Suprapubic skin (tissue), 4 donors: ENCODE measurements at regions not wholly inside any gene's neighbourhood (a gene's known extent, or its start where the extent isn't known, plus 50 kb on each side); places are given as distances from the start of the nearest gene placed in this dataset.
A peak's percentile ranks its signal among the peaks of the same experiment; 100 is the strongest.

Experiments used
- DNase-seq, 2 donors: peaks; one replicate each; pipeline ENCODE4 v3.0.0-alpha.2; 2019; ENCODE audit warnings: low spot score in 2 of 2
- H3K27ac ChIP-seq: fragments of 200-600 bp; sonication (generic); one replicate; pipeline ENCODE4 v1.5.1; 2019
- H3K27me3 ChIP-seq: fragments of 200-600 bp; sonication (generic); one replicate; pipeline ENCODE4 v1.5.1; 2019
- H3K36me3 ChIP-seq: fragments of 200-600 bp; sonication (generic); one replicate; pipeline ENCODE4 v1.5.1; 2019
- H3K4me1 ChIP-seq: fragments of 200-600 bp; sonication (generic); one replicate; pipeline ENCODE4 v1.5.1; 2019
- H3K4me3 ChIP-seq: fragments of 200-600 bp; sonication (generic); one replicate; pipeline ENCODE4 v1.5.1; 2019; ENCODE audit warnings: mild to moderate bottlenecking
- H3K9me3 ChIP-seq: fragments of 200-600 bp; sonication (generic); one replicate; pipeline ENCODE4 v1.5.1; 2019
- CTCF ChIP-seq, 2 donors: fragments of 200-600 bp in 1 of 2; fragments of 450-650 bp in 1 of 2; sonication (generic) in 1 of 2; IDR thresholded peaks; one replicate each; pipeline ENCODE4 v1.5.1; 2016 to 2019; ENCODE audit warnings: antibody characterized with exemption in 2 of 2, mild to moderate bottlenecking in 1 of 2, moderate library complexity in 1 of 2
- EP300 ChIP-seq: sonication (generic); formaldehyde crosslinking; IDR thresholded peaks from one replicate; pipeline ENCODE4 v1.6.1; 2017; ENCODE audit warnings: antibody characterized with exemption
- POLR2A ChIP-seq, 2 donors: fragments of 450-650 bp; IDR thresholded peaks; one replicate each; pipeline ENCODE4 v1.6.1; 2017; ENCODE audit warnings: antibody characterized with exemption in 2 of 2, mild to moderate bottlenecking in 2 of 2, moderate library complexity in 2 of 2
- POLR2AphosphoS5 ChIP-seq, 3 donors: sonication (generic); formaldehyde crosslinking; IDR thresholded peaks; one replicate each; pipeline ENCODE4 v1.6.1; 2017; ENCODE audit warnings: antibody characterized with exemption in 3 of 3
- WGBS: methylation state at CpG from one replicate; pipeline ENCODE4 v1.1.5; 2018; 5-methylcytosine and 5-hydroxymethylcytosine counted together

GRCh38 chr17:17413215-17413792 lies 63.5 kb upstream of the MED9 start:
- peaks cover 45% of the 10 kb centered on the region for H3K4me1 ChIP-seq
- no peak for DNase-seq
- no peaks in the 10 kb centered on the region for H3K9me3 ChIP-seq
- H3K36me3 ChIP-seq: no peaks in the 10 kb centered on the region
- TF ChIP-seq POLR2AphosphoS5 (IDR thresholded peaks at IDR 0.05) (peak in 1 of 3 donors; percentile 11), EP300 (no peak)
- H3K27ac ChIP-seq: peak overlapping the region; percentile 91
- H3K4me3 ChIP-seq: peak overlapping the region; percentile 32
- WGBS: 66% methylated on average over 6 of the region's 6 CpGs
- no peaks in the 10 kb centered on the region for H3K27me3 ChIP-seq

DNA sequence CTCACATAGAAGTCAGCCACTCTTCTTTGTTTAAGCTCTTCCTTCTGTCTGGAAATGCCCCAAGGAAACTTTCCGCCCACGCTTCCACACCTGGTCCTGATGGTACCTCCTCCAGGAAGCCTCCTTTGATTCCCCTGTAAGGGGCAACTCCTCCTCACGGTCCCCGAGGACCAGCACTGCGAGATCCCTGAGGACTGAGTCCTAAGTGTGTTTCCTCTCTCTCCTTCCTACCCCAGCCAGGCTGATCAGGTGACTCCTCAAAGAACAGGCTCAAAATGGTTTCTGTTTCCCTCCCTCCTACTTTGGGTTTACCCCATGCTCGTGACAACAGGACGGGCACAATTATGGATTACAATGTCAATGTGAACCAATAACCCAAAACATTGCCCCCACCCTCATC lies 63.0 kb upstream of the MED9 start:
- H3K36me3 ChIP-seq: no peaks in the 10 kb centered on the region
- peak overlapping the region; percentile 32 for H3K4me3 ChIP-seq
- peak overlapping the region; percentile 91 for H3K27ac ChIP-seq
- no peaks in the 10 kb centered on the region for H3K9me3 ChIP-seq
- no peak for DNase-seq
- TF ChIP-seq POLR2A (IDR thresholded peaks at IDR 0.05) (no peak), POLR2AphosphoS5 (IDR thresholded peaks at IDR 0.05) (no peak)
- no peaks in the 10 kb centered on the region for H3K27me3 ChIP-seq
- 25% methylated on average over 7 of the region's 7 CpGs for WGBS
- peaks cover 46% of the 10 kb centered on the region for H3K4me1 ChIP-seq

DNA sequence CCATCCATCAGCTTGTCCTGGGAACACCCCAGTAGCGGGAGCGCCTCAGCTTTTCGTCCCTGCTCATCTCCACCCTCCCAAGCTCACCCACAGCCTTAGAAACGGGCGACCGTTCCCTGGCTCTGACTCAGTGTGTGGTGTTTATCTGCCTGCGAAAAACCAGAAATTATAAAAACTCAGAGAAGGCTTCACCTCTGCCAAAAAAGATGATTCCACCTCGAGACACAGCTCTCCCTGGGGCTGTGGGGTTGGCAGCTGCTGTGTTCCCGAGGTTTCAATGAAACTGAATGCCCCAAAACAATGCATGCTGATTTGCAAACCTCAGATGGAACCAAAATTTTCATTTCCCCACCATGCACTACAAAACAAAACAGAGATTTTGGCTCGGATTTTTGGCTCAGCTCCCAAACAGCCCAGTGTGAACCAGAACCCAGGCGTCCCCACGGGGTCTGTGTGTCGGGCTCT lies 62.4 kb upstream of the MED9 start:
- no peak for TF ChIP-seq CTCF (IDR thresholded peaks at IDR 0.05)
- no peak for TF ChIP-seq EP300
- no peak for TF ChIP-seq POLR2A (IDR thresholded peaks at IDR 0.05)
- TF ChIP-seq POLR2AphosphoS5 (IDR thresholded peaks at IDR 0.05): no peak

DNA sequence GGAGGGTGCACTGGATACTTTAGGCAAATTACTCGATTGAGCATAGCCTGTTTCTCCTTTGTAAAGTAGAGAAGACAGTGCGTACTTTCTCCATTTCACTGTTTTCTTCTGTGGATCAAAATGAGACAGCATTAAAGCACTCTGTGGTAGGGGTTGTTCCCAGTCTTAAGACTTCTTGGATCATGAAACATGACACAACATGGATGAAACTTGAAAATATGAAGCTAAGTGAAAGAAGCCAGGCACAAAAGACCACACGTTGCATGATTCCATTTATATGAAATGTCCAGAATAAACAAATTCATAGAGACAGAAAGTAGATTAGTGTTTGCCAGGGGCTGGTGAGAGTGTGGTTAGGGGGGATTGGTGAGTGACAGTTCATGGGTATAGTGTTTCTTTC lies 61.8 kb upstream of the MED9 start:
- no peaks in the 10 kb centered on the region for H3K36me3 ChIP-seq
- peak overlapping the region; percentile 91 for H3K27ac ChIP-seq
- TF ChIP-seq POLR2AphosphoS5 (IDR thresholded peaks at IDR 0.05) (no peak), EP300 (no peak), CTCF (IDR thresholded peaks at IDR 0.05) (no peak), POLR2A (IDR thresholded peaks at IDR 0.05) (no peak)
- H3K27me3 ChIP-seq: no peaks in the 10 kb centered on the region
- peaks cover 58% of the 10 kb centered on the region for H3K4me1 ChIP-seq
- no peaks in the 10 kb centered on the region for H3K9me3 ChIP-seq
- DNase-seq: no peak
- H3K4me3 ChIP-seq: no peak overlapping the region
- WGBS: 83% methylated on average over 3 of the region's 3 CpGs

More for the DNA sequence above, 62.4 kb upstream of the MED9 start:
- Histone ChIP-seq H3K9me3 (no peaks in the 10 kb centered on the region), H3K4me3 (peak overlapping the region; percentile 32), H3K27me3 (no peaks in the 10 kb centered on the region), H3K27ac (peak overlapping the region; percentile 91), H3K4me1 (peaks cover 51% of the 10 kb centered on the region), H3K36me3 (no peaks in the 10 kb centered on the region)
- 20% methylated on average over 13 of the region's 13 CpGs for WGBS
- DNase-seq: peak in 1 of 2 donors; percentile 86

- no peak for TF ChIP-seq CTCF (IDR thresholded peaks at IDR 0.05)
- no peak for TF ChIP-seq POLR2A (IDR thresholded peaks at IDR 0.05)
- peaks cover 62% of the 10 kb centered on the region for H3K4me1 ChIP-seq
Observed at GRCh38 chr17:17416007-17416399, 60.8 kb upstream of the MED9 start.

GRCh38 chr17:17416400-17417360 lies 60.1 kb upstream of the MED9 start:
- peaks cover 62% of the 10 kb centered on the region for H3K4me1 ChIP-seq

More at GRCh38 chr17:17416007-17416399, 60.8 kb upstream of the MED9 start:
- H3K27ac ChIP-seq: peak overlapping the region; percentile 78
- no peak for DNase-seq
- no peaks in the 10 kb centered on the region for H3K36me3 ChIP-seq
- H3K9me3 ChIP-seq: no peaks in the 10 kb centered on the region
- no peak overlapping the region for H3K4me3 ChIP-seq
- 76% methylated on average over 2 of the region's 2 CpGs for WGBS
- no peaks in the 10 kb centered on the region for H3K27me3 ChIP-seq

More at GRCh38 chr17:17416400-17417360, 60.1 kb upstream of the MED9 start:
- Histone ChIP-seq H3K27me3 (no peaks in the 10 kb centered on the region), H3K27ac (peak overlapping the region; percentile 78), H3K4me3 (no peak overlapping the region), H3K36me3 (no peaks in the 10 kb centered on the region), H3K9me3 (no peaks in the 10 kb centered on the region)
- TF ChIP-seq EP300 (no peak), POLR2A (IDR thresholded peaks at IDR 0.05) (no peak), POLR2AphosphoS5 (IDR thresholded peaks at IDR 0.05) (no peak), CTCF (IDR thresholded peaks at IDR 0.05) (no peak)
- 80% methylated on average over 16 of the region's 16 CpGs for WGBS
- DNase-seq: no peak
